Hepatocyte (in vitro differentiated cells): ENCODE measurements at regions not wholly inside any gene's neighbourhood (a gene's known extent, or its start where the extent isn't known, plus 50 kb on each side); places are given as distances from the start of the nearest gene placed in this dataset.

Experiments used
- EZH2 ChIP-seq: fragments of 200-600 bp; sonication (generic); IDR thresholded peaks from 2 replicates; pipeline ENCODE4 v1.6.1; 2016; ENCODE audit warnings: antibody characterized with exemption, mild to moderate bottlenecking, borderline replicate concordance
- TF ChIP-seq, protein P1 (sequence below): fragments of 200-600 bp; sonication (generic); IDR thresholded peaks from 2 replicates; pipeline ENCODE4 v1.5.1; 2016; ENCODE audit warnings: antibody characterized with exemption, mild to moderate bottlenecking; ENCODE audit not compliant: poor library complexity

DNA sequence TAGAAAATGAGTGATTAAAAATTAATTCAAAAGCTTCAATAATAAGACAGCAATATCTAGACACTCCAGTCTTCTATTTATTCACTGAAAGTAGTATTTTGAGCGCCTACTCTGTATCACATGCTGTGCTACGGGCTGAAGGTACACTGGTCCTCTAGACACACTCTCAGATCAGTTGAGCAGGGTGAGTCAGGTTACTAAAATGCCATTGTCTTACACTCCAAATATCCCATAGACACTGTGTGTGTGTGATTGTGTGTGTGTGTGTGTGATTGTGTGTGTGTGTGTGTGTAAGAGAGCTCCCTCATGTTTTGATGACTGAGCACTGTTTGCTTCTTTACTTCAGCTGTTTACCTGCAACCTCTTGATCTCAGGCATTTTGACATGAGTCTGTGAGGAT lies 342.8 kb upstream of the BOD1L1 start:
- TF ChIP-seq, protein P1, sequence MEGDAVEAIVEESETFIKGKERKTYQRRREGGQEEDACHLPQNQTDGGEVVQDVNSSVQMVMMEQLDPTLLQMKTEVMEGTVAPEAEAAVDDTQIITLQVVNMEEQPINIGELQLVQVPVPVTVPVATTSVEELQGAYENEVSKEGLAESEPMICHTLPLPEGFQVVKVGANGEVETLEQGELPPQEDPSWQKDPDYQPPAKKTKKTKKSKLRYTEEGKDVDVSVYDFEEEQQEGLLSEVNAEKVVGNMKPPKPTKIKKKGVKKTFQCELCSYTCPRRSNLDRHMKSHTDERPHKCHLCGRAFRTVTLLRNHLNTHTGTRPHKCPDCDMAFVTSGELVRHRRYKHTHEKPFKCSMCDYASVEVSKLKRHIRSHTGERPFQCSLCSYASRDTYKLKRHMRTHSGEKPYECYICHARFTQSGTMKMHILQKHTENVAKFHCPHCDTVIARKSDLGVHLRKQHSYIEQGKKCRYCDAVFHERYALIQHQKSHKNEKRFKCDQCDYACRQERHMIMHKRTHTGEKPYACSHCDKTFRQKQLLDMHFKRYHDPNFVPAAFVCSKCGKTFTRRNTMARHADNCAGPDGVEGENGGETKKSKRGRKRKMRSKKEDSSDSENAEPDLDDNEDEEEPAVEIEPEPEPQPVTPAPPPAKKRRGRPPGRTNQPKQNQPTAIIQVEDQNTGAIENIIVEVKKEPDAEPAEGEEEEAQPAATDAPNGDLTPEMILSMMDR = no peak
- TF ChIP-seq EZH2 = no peak
